GM12875 (cell line): ENCODE measurements at regions not wholly inside any gene's neighbourhood (a gene's known extent, or its start where the extent isn't known, plus 50 kb on each side); places are given as distances from the start of the nearest gene placed in this dataset.

Source experiments
- H3K4me3 ChIP-seq: one replicate; pipeline ENCODE4 v1.5.1; 2011; ENCODE audit warnings: low read depth, low read length, control low read depth
- TF ChIP-seq, protein P1 (sequence below): IDR thresholded peaks from 2 replicates; pipeline ENCODE4 v1.5.1; 2011; ENCODE audit warnings: low read depth, mild to moderate bottlenecking, control low read depth, inconsistent platforms, low read length, moderate library complexity, borderline replicate concordance; ENCODE audit not compliant: insufficient read depth

DNA sequence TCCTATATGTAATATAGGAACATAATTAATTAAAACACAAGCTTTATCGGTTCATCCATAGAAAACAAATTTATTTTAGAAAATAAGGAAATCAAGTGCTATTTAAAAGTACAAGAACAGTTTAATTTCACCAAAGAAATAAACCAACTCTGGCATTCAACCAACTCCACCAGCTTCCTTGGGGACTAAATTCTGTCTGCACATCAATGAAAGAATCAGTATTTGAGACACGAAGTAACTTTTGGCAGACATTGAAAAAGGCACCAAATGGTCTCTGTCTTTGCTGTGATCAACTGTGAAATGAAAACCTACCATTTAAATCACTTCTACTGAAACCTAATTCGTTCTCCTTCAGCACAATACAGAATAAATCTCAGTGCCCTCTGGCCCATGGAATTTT, 719.7 kb upstream of the GRIA3 start:
- H3K4me3 ChIP-seq, result no peak overlapping the region
- TF ChIP-seq, protein P1, sequence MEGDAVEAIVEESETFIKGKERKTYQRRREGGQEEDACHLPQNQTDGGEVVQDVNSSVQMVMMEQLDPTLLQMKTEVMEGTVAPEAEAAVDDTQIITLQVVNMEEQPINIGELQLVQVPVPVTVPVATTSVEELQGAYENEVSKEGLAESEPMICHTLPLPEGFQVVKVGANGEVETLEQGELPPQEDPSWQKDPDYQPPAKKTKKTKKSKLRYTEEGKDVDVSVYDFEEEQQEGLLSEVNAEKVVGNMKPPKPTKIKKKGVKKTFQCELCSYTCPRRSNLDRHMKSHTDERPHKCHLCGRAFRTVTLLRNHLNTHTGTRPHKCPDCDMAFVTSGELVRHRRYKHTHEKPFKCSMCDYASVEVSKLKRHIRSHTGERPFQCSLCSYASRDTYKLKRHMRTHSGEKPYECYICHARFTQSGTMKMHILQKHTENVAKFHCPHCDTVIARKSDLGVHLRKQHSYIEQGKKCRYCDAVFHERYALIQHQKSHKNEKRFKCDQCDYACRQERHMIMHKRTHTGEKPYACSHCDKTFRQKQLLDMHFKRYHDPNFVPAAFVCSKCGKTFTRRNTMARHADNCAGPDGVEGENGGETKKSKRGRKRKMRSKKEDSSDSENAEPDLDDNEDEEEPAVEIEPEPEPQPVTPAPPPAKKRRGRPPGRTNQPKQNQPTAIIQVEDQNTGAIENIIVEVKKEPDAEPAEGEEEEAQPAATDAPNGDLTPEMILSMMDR, result no peak

- TF ChIP-seq, protein P1, result no peak
- no peak overlapping the region for H3K4me3 ChIP-seq
These were observed 708.8 kb upstream of the GRIA3 start for GRCh38 chrX:122475306-122475705.

- no peak overlapping the region for H3K4me3 ChIP-seq
- TF ChIP-seq, protein P1, result no peak
These were observed 683.5 kb upstream of the GRIA3 start for GRCh38 chrX:122500556-122500955.

- TF ChIP-seq, protein P1, result no peak
- no peak overlapping the region for H3K4me3 ChIP-seq
These were observed 682.4 kb upstream of the GRIA3 start for GRCh38 chrX:122501652-122502051.

- TF ChIP-seq, protein P1, result no peak
- no peak overlapping the region for H3K4me3 ChIP-seq
These were observed 680.1 kb upstream of the GRIA3 start for GRCh38 chrX:122504026-122504425.

DNA sequence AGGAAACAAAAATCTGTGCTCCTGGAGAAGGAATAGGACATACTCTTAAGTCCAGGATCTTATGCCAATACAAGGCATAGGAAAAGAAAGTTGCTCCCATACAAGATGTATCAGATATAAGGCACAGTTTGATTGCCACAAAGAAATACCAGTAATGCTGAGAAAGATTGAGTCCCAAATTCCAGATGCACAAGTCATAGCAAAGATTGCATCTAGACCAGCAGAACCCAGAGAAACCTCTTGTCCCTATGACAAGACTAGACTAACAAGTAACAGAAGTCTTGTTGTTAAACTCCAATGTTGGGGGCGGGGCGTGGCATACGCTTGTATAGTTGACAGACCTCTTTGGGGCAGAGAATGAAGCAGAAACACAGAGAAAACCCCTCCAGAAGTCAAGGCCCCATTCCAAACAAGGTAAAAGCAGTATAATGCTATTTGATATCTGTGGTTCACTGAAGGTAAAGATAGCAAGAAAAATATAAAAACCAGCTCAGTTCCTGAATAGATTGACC, 671.5 kb upstream of the GRIA3 start:
- no peak overlapping the region for H3K4me3 ChIP-seq
- TF ChIP-seq, protein P1, result no peak

GRCh38 chrX:122517786-122518185, 666.3 kb upstream of the GRIA3 start:
- no peak overlapping the region for H3K4me3 ChIP-seq
- TF ChIP-seq, protein P1, result no peak
